Left renal pelvis (tissue), 4 donors: ENCODE measurements at regions not wholly inside any gene's neighbourhood (a gene's known extent, or its start where the extent isn't known, plus 50 kb on each side); places are given as distances from the start of the nearest gene placed in this dataset.

Experiments
- DNase-seq, 4 donors: peaks; one replicate each; pipeline ENCODE4 v3.0.0-alpha.2; 2013; ENCODE audit warnings: low read depth in 4 of 4, low spot score in 3 of 4

DNA sequence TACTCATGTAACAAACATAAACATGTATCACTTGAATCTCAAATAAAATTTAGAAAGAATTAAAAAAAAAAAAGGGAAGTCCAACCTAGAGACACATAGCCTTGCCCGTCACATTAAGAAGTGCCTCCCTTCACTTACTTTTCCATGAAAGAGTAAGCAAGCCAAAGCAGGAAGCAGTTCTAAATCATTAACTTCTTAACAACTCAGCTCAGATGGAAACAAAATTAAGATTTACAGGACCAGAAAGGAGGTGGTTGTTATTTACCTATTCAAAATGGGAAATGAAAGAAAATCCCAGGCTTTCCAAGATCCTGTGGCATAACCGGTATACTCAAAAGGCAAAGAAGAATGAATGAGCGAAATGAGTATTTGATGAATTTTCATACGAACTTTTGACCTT is 258.6 kb upstream of the DCN start:
- peak in 1 of 4 donors; percentile 28 for DNase-seq

- DNase-seq = no peak
These were observed 251.5 kb upstream of the DCN start for GRCh38 chr12:91434081-91434480.

- no peak for DNase-seq
These were observed 250.1 kb upstream of the DCN start for GRCh38 chr12:91432755-91433154.

- DNase-seq = peak in 2 of 4 donors; percentile 40 to 54
These were observed 249.5 kb upstream of the DCN start for GRCh38 chr12:91432089-91432488.

GRCh38 chr12:91424506-91424905 is 241.9 kb upstream of the DCN start:
- DNase-seq = no peak

DNA sequence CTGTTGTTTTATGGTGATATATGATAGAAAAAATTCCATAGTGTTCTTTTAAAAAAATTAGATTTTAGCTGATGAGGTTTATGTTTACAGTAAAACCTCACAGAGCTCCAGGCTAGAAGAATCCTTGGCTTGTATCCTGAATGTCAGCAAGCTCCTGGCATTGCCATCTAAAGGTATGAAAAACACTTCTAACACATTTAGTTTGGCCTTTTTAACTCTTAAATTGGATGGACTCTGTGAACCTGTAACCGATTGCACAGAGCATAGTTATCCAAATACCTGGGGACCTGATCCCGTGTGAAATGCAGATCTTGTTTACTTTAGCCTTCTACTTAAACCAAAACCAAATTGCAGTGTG is 241.1 kb upstream of the DCN start:
- DNase-seq = no peak

DNA sequence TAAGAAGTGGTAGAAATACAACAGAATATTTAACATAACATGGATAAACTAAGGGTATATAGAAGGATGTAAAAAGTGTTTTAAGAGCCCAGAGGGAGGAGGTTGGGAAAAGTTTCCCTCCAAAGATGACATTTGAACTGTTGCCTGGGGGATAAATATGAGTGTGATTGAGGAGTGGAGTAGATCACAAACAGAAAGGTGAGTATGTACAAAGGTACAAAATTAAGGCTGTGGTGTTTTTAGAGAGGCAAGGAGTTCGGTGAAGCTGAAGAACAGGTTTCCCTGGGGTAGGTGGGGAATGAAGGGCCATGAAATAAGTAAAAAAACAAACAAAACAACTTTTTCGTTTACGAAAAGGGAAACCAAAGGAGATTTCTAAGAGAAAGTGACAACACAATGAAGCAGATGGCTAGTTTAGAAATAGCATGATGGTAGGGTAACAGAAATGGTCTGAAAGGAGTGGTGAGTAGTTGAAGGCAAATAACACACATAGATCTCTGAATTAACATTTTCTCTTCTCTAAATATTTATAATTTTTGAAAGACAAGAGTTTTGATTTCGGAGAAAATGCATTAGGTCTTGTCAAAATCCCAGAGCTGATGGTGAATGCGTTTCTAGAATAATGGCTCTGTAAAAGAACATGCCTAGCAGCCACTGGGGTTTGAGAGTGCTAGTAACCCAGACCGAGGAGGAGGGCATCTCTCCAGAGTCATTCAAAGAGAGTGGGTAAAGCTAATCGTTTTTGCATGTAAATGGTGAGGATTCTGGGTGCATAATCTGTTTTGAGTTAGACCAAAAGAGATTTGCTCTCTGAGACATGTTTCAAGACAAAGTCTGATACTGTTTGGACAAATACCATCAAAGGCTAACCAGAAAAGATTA is 240.4 kb upstream of the DCN start:
- DNase-seq = no peak

DNA sequence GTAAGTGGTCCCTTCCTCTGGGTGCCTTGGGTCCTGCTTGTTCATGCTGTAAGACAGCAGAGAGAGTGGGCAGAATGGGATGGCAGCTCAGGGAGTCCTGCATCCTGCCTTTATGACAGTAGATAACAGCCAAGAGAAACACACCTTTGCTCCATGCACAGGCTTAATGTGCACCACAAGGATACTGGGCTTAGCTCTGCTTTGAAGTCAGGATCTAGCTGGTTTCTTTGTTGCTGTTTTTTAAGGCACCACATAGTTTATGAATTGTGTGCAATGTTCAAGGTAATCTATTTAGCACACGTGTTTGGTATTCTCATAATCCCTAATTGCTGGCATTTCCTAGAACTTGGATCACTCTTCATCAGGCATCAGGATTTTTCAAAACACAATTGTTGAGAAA is 239.5 kb upstream of the DCN start:
- DNase-seq = no peak

- no peak for DNase-seq
These were observed 237.2 kb upstream of the DCN start for GRCh38 chr12:91419809-91420208.

- no peak for DNase-seq
These were observed 235.8 kb upstream of the DCN start for GRCh38 chr12:91418221-91419090.

GRCh38 chr12:91417650-91418049 is 235.0 kb upstream of the DCN start:
- DNase-seq = no peak

DNA sequence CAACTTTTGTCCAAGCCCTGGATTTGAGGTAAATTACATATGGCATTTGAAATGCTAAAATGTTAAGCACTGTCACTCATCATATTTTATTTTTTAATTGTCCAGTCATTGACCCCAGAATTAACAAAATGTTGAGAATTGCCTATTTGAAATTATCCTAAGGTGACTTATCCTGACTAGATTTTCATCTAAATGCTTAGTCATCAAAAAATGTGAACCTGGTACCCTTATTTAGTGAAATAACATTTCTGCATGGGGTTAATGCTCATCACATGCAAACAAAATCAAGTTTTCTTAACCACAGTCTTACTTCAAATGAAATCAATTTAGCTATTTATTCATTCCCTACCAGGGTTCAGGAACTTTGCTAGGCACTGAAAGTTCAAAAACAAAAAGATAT is 232.0 kb upstream of the DCN start:
- DNase-seq = no peak

GRCh38 chr12:91413581-91414546 is 231.2 kb upstream of the DCN start:
- DNase-seq = no peak

GRCh38 chr12:91406920-91407341 is 224.3 kb upstream of the DCN start:
- no peak for DNase-seq

DNA sequence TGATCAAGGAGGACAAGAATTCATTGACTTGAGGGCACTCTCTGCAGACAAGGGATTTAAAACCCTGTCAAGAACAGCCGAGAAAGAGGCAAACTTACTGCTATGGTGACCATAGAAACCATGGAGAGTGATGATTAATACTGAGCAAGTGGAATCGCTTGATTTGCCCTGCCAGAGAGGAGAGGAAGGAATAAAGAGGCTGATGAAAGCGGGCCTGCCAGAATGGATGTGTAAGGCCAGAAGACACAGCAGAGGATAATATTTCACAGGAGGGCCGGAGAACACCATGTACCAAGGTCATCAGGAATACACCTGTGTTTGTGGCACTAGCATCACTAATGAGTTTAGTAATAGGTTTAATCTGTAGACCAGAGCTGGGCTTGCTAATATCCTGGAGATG is 221.8 kb upstream of the DCN start:
- no peak for DNase-seq

GRCh38 chr12:91401190-91401589 is 218.6 kb upstream of the DCN start:
- DNase-seq = no peak

DNA sequence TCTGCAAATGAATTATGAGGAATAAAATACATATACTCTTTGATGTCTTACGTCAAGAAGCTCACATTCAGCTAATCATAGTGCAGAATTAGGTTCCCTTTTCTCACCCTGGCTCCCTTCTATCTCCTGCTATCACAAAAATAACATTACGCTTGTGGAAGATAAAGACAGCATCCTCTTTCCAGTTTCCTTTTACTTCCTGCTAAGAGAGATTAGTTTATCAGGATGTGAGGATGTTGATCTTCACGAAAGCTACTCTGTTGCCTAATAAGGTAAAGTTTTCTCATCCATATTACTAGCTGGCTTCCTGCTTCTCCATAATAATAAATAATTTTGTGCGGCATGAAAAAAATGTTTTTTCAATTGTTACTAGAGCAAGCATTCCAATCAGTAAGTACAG is 217.7 kb upstream of the DCN start:
- DNase-seq = no peak

DNA sequence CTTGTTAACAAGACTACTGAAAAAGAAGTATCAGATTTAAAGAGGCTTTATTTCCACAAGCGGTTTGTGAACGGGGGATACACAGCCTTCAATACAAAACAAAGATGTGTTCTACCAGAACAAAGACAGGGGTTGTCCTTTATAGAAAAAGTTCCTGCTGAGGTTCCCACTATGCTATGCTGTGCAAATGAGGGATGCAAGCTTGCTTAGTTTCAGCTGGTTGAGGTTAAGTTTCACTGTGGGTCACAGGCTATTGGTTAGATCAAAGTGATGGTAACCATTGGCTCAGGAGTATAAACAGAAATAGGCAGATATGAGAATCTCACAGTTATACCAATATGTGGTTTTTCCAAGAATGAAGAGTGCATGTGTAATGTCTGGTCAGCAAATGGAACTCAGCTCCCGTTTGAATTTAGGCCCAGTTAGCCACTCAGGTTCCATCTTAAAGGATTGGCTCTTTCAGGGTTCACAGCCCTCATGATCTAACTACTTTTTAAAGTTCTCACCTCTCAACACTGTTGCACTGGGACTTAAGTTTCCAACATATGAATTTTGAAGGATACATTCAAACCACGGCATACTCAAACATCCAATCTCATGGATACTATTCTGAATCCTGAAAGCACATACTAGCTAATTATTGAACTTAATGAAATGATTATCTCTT is 215.4 kb upstream of the DCN start:
- DNase-seq = no peak

- DNase-seq = no peak
These were observed 213.7 kb upstream of the DCN start for GRCh38 chr12:91396293-91396692.

DNA sequence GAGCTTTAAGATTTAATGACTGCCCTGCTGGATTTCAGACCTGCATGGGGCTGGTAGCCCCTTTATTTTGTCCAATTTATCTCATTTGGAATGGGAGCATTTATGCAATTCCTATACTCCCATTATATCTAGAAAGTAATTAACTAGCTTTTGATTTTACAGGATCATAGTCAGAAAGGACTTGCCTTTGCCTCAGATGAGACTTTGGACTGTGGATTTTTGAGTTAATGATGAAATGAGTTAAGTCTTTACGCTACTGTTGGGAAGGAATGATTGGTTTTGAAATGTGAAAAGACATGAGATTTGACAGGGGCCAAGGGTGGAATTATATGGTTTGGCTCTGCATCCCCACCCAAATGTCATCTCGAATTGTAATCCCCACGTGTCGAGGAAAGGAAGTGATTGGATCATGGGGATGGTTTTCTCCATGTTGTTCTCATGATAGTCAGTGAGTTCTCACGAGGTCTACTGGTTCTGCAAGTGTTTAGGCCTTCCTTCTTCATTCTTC is 213.1 kb upstream of the DCN start:
- DNase-seq = no peak
